HEK293T (cell line): ENCODE measurements at regions not wholly inside any gene's neighbourhood (a gene's known extent, or its start where the extent isn't known, plus 50 kb on each side); places are given as distances from the start of the nearest gene placed in this dataset.

ENCODE experiments used
- CTCF ChIA-PET: fragments of 350-600 bp; formaldehyde crosslinking; extraction: SDS; loops from one replicate; lab custom pipeline; 2021; ENCODE audit warnings: antibody characterized with exemption, inconsistent platforms; lab: Yijun Ruan, JAX
- POLR2A ChIA-PET: fragments of 350-600 bp; formaldehyde crosslinking; extraction: SDS; loops from one replicate; lab custom pipeline; 2020; ENCODE audit warnings: antibody characterized with exemption, inconsistent platforms; lab: Yijun Ruan, JAX
- DNase-seq: peaks from one replicate; pipeline ENCODE4 v3.0.0; 2012; ENCODE audit warnings: mixed read lengths; ENCODE audit errors: extremely low spot score
- ARNT ChIP-seq: fragments of 450-650 bp; IDR thresholded peaks from 2 replicates; pipeline ENCODE4 v1.6.1; 2017; ENCODE audit warnings: mild to moderate bottlenecking
- BHLHE40 ChIP-seq: fragments of 450-650 bp; IDR thresholded peaks from 2 replicates; pipeline ENCODE4 v1.6.1; 2016; ENCODE audit warnings: mild to moderate bottlenecking, moderate library complexity, borderline replicate concordance
- CTBP1 ChIP-seq: fragments of 450-650 bp; IDR thresholded peaks from 2 replicates; pipeline ENCODE4 v1.6.1; 2016; ENCODE audit warnings: borderline replicate concordance
- ELF4 ChIP-seq: fragments of 450-650 bp; IDR thresholded peaks from 2 replicates; pipeline ENCODE4 v1.6.1; 2017; ENCODE audit warnings: antibody characterized with exemption
- FOXA1 ChIP-seq: fragments of 450-650 bp; IDR thresholded peaks from 2 replicates; pipeline ENCODE4 v1.6.1; 2016; ENCODE audit warnings: mild to moderate bottlenecking
- FOXK2 ChIP-seq: fragments of 450-650 bp; IDR thresholded peaks from 2 replicates; pipeline ENCODE4 v1.6.1; 2016; ENCODE audit warnings: mild to moderate bottlenecking
- FOXM1 ChIP-seq: fragments of 450-650 bp; IDR thresholded peaks from 2 replicates; pipeline ENCODE4 v1.6.1; 2017; ENCODE audit warnings: mild to moderate bottlenecking, borderline replicate concordance
- HDGF ChIP-seq: fragments of 450-650 bp; IDR thresholded peaks from 2 replicates; pipeline ENCODE4 v1.6.1; 2017; ENCODE audit warnings: antibody characterized with exemption, borderline replicate concordance
- L3MBTL2 ChIP-seq: fragments of 450-650 bp; conservative IDR thresholded peaks from 2 replicates; pipeline ENCODE4 v1.6.1; 2016; ENCODE audit warnings: mild to moderate bottlenecking
- LEF1 ChIP-seq: fragments of 450-650 bp; IDR thresholded peaks from 2 replicates; pipeline ENCODE4 v1.6.1; 2017; ENCODE audit warnings: mild to moderate bottlenecking, borderline replicate concordance
- NFRKB ChIP-seq: fragments of 450-650 bp; IDR thresholded peaks from 2 replicates; pipeline ENCODE4 v1.6.1; 2016; ENCODE audit warnings: mild to moderate bottlenecking, moderate library complexity
- PKNOX1 ChIP-seq: fragments of 450-650 bp; IDR thresholded peaks from 2 replicates; pipeline ENCODE4 v1.6.1; 2016
- SP1 ChIP-seq: fragments of 450-650 bp; IDR thresholded peaks from 2 replicates; pipeline ENCODE4 v1.6.1; 2017
- SUZ12 ChIP-seq: fragments of 450-650 bp; IDR thresholded peaks from 2 replicates; pipeline ENCODE4 v1.6.1; 2016; ENCODE audit warnings: mild to moderate bottlenecking
- TARDBP ChIP-seq: fragments of 450-650 bp; IDR thresholded peaks from 2 replicates; pipeline ENCODE4 v1.6.1; 2016
- ZNF384 ChIP-seq: fragments of 450-650 bp; IDR thresholded peaks from 2 replicates; pipeline ENCODE4 v1.6.1; 2016

- CTCF ChIA-PET: no interaction called here
- POLR2A ChIA-PET: no interaction called here
- no peak for TF ChIP-seq L3MBTL2
- no peak for TF ChIP-seq TARDBP
- no peak for TF ChIP-seq SUZ12
- TF ChIP-seq ELF4: no peak
- TF ChIP-seq NFRKB: no peak
- TF ChIP-seq HDGF: no peak
- TF ChIP-seq ARNT: no peak
- TF ChIP-seq FOXA1: no peak
- TF ChIP-seq LEF1: no peak
- no peak for TF ChIP-seq BHLHE40
- no peak for TF ChIP-seq FOXM1
- TF ChIP-seq FOXK2: no peak
- no peak for TF ChIP-seq CTBP1
- no peak for TF ChIP-seq PKNOX1
- no peak for TF ChIP-seq ZNF384
- no peak for TF ChIP-seq SP1
- no peak for DNase-seq
Observed at GRCh38 chr2:228869636-228870264, 401.3 kb downstream of the PID1 start.

GRCh38 chr2:228867406-228867805 is 403.7 kb downstream of the PID1 start:
- ChIA-PET POLR2A (no interaction called here), CTCF (no interaction called here)
- no peak for TF ChIP-seq BHLHE40
- TF ChIP-seq SP1: no peak
- TF ChIP-seq L3MBTL2: no peak
- TF ChIP-seq ZNF384: no peak
- TF ChIP-seq LEF1: no peak
- TF ChIP-seq SUZ12: no peak
- no peak for TF ChIP-seq PKNOX1
- TF ChIP-seq FOXM1: no peak
- no peak for TF ChIP-seq NFRKB
- TF ChIP-seq ELF4: no peak
- TF ChIP-seq FOXA1: no peak
- TF ChIP-seq CTBP1: no peak
- DNase-seq: no peak

GRCh38 chr2:228866781-228867180 is 404.3 kb downstream of the PID1 start:
- DNase-seq: no peak
- no peak for TF ChIP-seq CTBP1
- no peak for TF ChIP-seq ZNF384
- no peak for TF ChIP-seq NFRKB
- no peak for TF ChIP-seq L3MBTL2
- TF ChIP-seq ELF4: no peak
- TF ChIP-seq FOXK2: no peak
- TF ChIP-seq HDGF: no peak
- TF ChIP-seq SUZ12: no peak
- no peak for TF ChIP-seq TARDBP
- no peak for TF ChIP-seq FOXA1
- TF ChIP-seq PKNOX1: no peak
- TF ChIP-seq LEF1: no peak
- no peak for TF ChIP-seq BHLHE40
- POLR2A ChIA-PET: no interaction called here
- CTCF ChIA-PET: no interaction called here

- TF ChIP-seq FOXM1 (no peak), PKNOX1 (no peak), HDGF (no peak), FOXA1 (no peak), FOXK2 (no peak), TARDBP (no peak), NFRKB (no peak), L3MBTL2 (no peak), SUZ12 (no peak), SP1 (no peak), BHLHE40 (no peak), ARNT (no peak)
- CTCF ChIA-PET: no interaction called here
- POLR2A ChIA-PET: no interaction called here
- no peak for DNase-seq
Observed at GRCh38 chr2:228866044-228866443, 405.0 kb downstream of the PID1 start.

GRCh38 chr2:228864131-228864530 is 407.0 kb downstream of the PID1 start:
- TF ChIP-seq FOXM1 (no peak), HDGF (no peak), CTBP1 (no peak), ARNT (no peak), NFRKB (no peak), LEF1 (no peak), SUZ12 (no peak), BHLHE40 (no peak), L3MBTL2 (no peak), ZNF384 (no peak), TARDBP (no peak), SP1 (no peak), PKNOX1 (no peak), ELF4 (no peak), FOXA1 (no peak), FOXK2 (no peak)
- no peak for DNase-seq
- ChIA-PET POLR2A (no interaction called here), CTCF (no interaction called here)
